ENCODE measurements at regions not wholly inside any gene's neighbourhood (a gene's known extent, or its start where the extent isn't known, plus 50 kb on each side); places are given as distances from the start of the nearest gene placed in this dataset.

- H3K79me2 ChIP-seq (ENCODE audit: insufficient read depth, low read depth, low read length) = no peaks in the 10 kb centered on the region
- no peaks in the 10 kb centered on the region for H3K9me3 ChIP-seq (ENCODE audit: low read length)
- no peaks in the 10 kb centered on the region for H3K36me3 ChIP-seq (ENCODE audit: insufficient read depth, low read length)
- no peaks in the 10 kb centered on the region for H4K20me1 ChIP-seq (ENCODE audit: insufficient read depth, low read length)
- BruUV-seq (replicated peaks) = no TSS peak
- POLR2A ChIA-PET = interaction anchor here (0.6 to 3.6 kb wide), 3 partner anchors 11 to 72 kb away, joined by 3 to 29 read pairs (median 9); no protein-coding TSS in a partner anchor
- peaks cover 25% of the 10 kb centered on the region for H3K4me1 ChIP-seq (ENCODE audit: insufficient read depth, low read length, poor library complexity, severe bottlenecking)
- CTCF ChIA-PET (ENCODE audit: unreplicated experiment) = no interaction called here
- DNase-seq (ENCODE audit: low spot score) = no peak
- H3K4me2 ChIP-seq (ENCODE audit: low read length) = no peak overlapping the region
- no peak overlapping the region for H3K27ac ChIP-seq (ENCODE audit: low read depth, low read length, poor library complexity, severe bottlenecking)
- H3K9me2 ChIP-seq (ENCODE audit: insufficient read depth, low read length) = no peaks in the 10 kb centered on the region
- peak overlapping the region; percentile 61; the same call in 1 of the 2 replicates for H2AFZ ChIP-seq (ENCODE audit: low read length)
- no peak overlapping the region for H3K4me3 ChIP-seq (ENCODE audit: low read depth, low read length, poor library complexity, severe bottlenecking)
- no peak for TF ChIP-seq CTCF (conservative IDR thresholded peaks at IDR 0.05; ENCODE audit: low read length)
- TF ChIP-seq EZH2phosphoT487 (IDR thresholded peaks at IDR 0.05; ENCODE audit: borderline replicate concordance, low read depth, low read length) = no peak
- intact Hi-C loops (cut with micrococcal nuclease; ENCODE audit: unreplicated experiment) = no loop called here
These were observed 55.5 kb upstream of the ABCA1 start for GRCh38 chr9:104983491-104983890.

GRCh38 chr9:104984121-104984520 lies 56.2 kb upstream of the ABCA1 start:
- no peaks in the 10 kb centered on the region for H3K79me2 ChIP-seq (ENCODE audit: insufficient read depth, low read depth, low read length)
- intact Hi-C loops (cut with micrococcal nuclease; ENCODE audit: unreplicated experiment) = no loop called here
- POLR2A ChIA-PET = interaction anchor here (0.6 to 3.6 kb wide), 4 partner anchors 10 to 72 kb away, joined by 3 to 29 read pairs (median 8); no protein-coding TSS in a partner anchor
- H3K4me1 ChIP-seq (ENCODE audit: insufficient read depth, low read length, poor library complexity, severe bottlenecking) = peaks cover 25% of the 10 kb centered on the region
- peak overlapping the region; percentile 61; the same call in 1 of the 2 replicates for H2AFZ ChIP-seq (ENCODE audit: low read length)
- no peak for TF ChIP-seq CTCF (conservative IDR thresholded peaks at IDR 0.05; ENCODE audit: low read length)
- no peak for TF ChIP-seq EZH2phosphoT487 (IDR thresholded peaks at IDR 0.05; ENCODE audit: borderline replicate concordance, low read depth, low read length)
- no peak overlapping the region for H3K4me3 ChIP-seq (ENCODE audit: low read depth, low read length, poor library complexity, severe bottlenecking)
- no peaks in the 10 kb centered on the region for H4K20me1 ChIP-seq (ENCODE audit: insufficient read depth, low read length)
- no peak overlapping the region for H3K4me2 ChIP-seq (ENCODE audit: low read length)
- no peak for DNase-seq (ENCODE audit: low spot score)
- no peak overlapping the region for H3K27ac ChIP-seq (ENCODE audit: low read depth, low read length, poor library complexity, severe bottlenecking)
- H3K9me3 ChIP-seq (ENCODE audit: low read length) = no peaks in the 10 kb centered on the region
- no peaks in the 10 kb centered on the region for H3K36me3 ChIP-seq (ENCODE audit: insufficient read depth, low read length)
- no peaks in the 10 kb centered on the region for H3K9me2 ChIP-seq (ENCODE audit: insufficient read depth, low read length)
- BruUV-seq (replicated peaks) = no TSS peak
- CTCF ChIA-PET (ENCODE audit: unreplicated experiment) = no interaction called here

GRCh38 chr9:104984542-104984941 lies 56.6 kb upstream of the ABCA1 start:
- ChIA-PET POLR2A (interaction anchor here (0.9 to 3.6 kb wide), 5 partner anchors 10 to 123 kb away, joined by 3 to 29 read pairs (median 6); no protein-coding TSS in a partner anchor), CTCF (ENCODE audit: unreplicated experiment) (no interaction called here)
- Histone ChIP-seq H3K27ac (ENCODE audit: low read depth, low read length, poor library complexity, severe bottlenecking) (no peak overlapping the region), H3K9me3 (ENCODE audit: low read length) (no peaks in the 10 kb centered on the region), H3K4me1 (ENCODE audit: insufficient read depth, low read length, poor library complexity, severe bottlenecking) (peaks cover 25% of the 10 kb centered on the region), H3K9me2 (ENCODE audit: insufficient read depth, low read length) (no peaks in the 10 kb centered on the region), H3K4me2 (ENCODE audit: low read length) (0 out of 2 replicates have a peak overlapping the region, but pooled peaks have one; percentile 32), H3K4me3 (ENCODE audit: low read depth, low read length, poor library complexity, severe bottlenecking) (no peak overlapping the region), H3K36me3 (ENCODE audit: insufficient read depth, low read length) (no peaks in the 10 kb centered on the region), H2AFZ (ENCODE audit: low read length) (peak overlapping the region; percentile 61), H4K20me1 (ENCODE audit: insufficient read depth, low read length) (no peaks in the 10 kb centered on the region), H3K79me2 (ENCODE audit: insufficient read depth, low read depth, low read length) (no peaks in the 10 kb centered on the region)
- TF ChIP-seq CTCF (conservative IDR thresholded peaks at IDR 0.05; ENCODE audit: low read length) = no peak
- TF ChIP-seq EZH2phosphoT487 (IDR thresholded peaks at IDR 0.05; ENCODE audit: borderline replicate concordance, low read depth, low read length) = no peak
- no peak for DNase-seq (ENCODE audit: low spot score)
- intact Hi-C loops (cut with micrococcal nuclease; ENCODE audit: unreplicated experiment) = no loop called here
- no TSS peak for BruUV-seq (replicated peaks)

Data from OCI-LY7 (cell line).